GM23338 (cell line): ENCODE measurements at regions not wholly inside any gene's neighbourhood (a gene's known extent, or its start where the extent isn't known, plus 50 kb on each side); places are given as distances from the start of the nearest gene placed in this dataset.
"Not testable (repeated sequence)": the region's sequence is repeated elsewhere in the genome, so short reads cannot be mapped to it uniquely, and the experiment has no call there.

Experiments used
- ATAC-seq: fragments of 200-7000 bp; cut with Tn5 transposase; 3 replicates; pipeline ENCODE4 v1.9.1; 2020
- DNase-seq: peaks from one replicate; pipeline ENCODE4 v3.0.0-alpha.2; 2015; ENCODE audit warnings: low spot score
- H2AFZ ChIP-seq: fragments of 200-600 bp; sonication (generic); 2 replicates; pipeline ENCODE4 v1.8.0; 2016; ENCODE audit warnings: antibody characterized with exemption, mild to moderate bottlenecking, moderate library complexity
- H3F3A ChIP-seq: fragments of 200-600 bp; sonication (generic); replicated peaks from 2 replicates; pipeline ENCODE4 v1.8.0; 2017; ENCODE audit warnings: antibody characterized with exemption, mixed run types, low read depth
- H3K27ac ChIP-seq: fragments of 200-600 bp; sonication (generic); 2 replicates; pipeline ENCODE4 v1.6.1; 2016; ENCODE audit warnings: low read depth
- H3K27me3 ChIP-seq: fragments of 200-600 bp; sonication (generic); 2 replicates; pipeline ENCODE4 v1.8.0; 2016; ENCODE audit warnings: mild to moderate bottlenecking, mixed run types, moderate library complexity; ENCODE audit not compliant: insufficient read depth
- H3K36me3 ChIP-seq: fragments of 200-600 bp; sonication (generic); 2 replicates; pipeline ENCODE4 v1.8.0; 2016; ENCODE audit warnings: mild to moderate bottlenecking; ENCODE audit not compliant: insufficient read depth
- H3K4me1 ChIP-seq: fragments of 200-600 bp; sonication (generic); 2 replicates; pipeline ENCODE4 v1.8.0; 2016; ENCODE audit warnings: mild to moderate bottlenecking, moderate library complexity; ENCODE audit not compliant: insufficient read depth
- H3K4me2 ChIP-seq: fragments of 200-600 bp; sonication (generic); 2 replicates; pipeline ENCODE4 v1.7.1; 2017; ENCODE audit warnings: mixed run types
- H3K4me3 ChIP-seq: fragments of 200-600 bp; sonication (generic); 2 replicates; pipeline ENCODE4 v1.6.1; 2016; ENCODE audit warnings: mixed run types
- H3K79me2 ChIP-seq: fragments of 200-600 bp; sonication (generic); replicated peaks from 2 replicates; pipeline ENCODE4 v1.8.0; 2017; ENCODE audit warnings: mild to moderate bottlenecking; ENCODE audit not compliant: insufficient read depth
- H3K9me2 ChIP-seq: fragments of 200-600 bp; sonication (generic); 2 replicates; pipeline ENCODE4 v1.8.0; 2017; ENCODE audit not compliant: insufficient read depth
- H4K20me1 ChIP-seq: fragments of 200-600 bp; sonication (generic); replicated peaks from 2 replicates; pipeline ENCODE4 v1.8.0; 2017; ENCODE audit warnings: mild to moderate bottlenecking; ENCODE audit not compliant: insufficient read depth
- H3K27ac Mint-ChIP-seq: 2 replicates; pipeline ENCODE4 v1.8.0; 2020; ENCODE audit warnings: inconsistent platforms, mild to moderate bottlenecking, moderate library complexity, mixed read lengths
- H3K27me3 Mint-ChIP-seq: 3 replicates; pipeline ENCODE4 v1.8.0; 2022; ENCODE audit warnings: low read depth, mild to moderate bottlenecking, moderate library complexity, mixed read lengths, inconsistent platforms; ENCODE audit not compliant: insufficient read depth, poor library complexity
- H3K36me3 Mint-ChIP-seq: 3 replicates; pipeline ENCODE4 v1.8.0; 2021; ENCODE audit warnings: low read depth, mild to moderate bottlenecking, inconsistent platforms, moderate library complexity, mixed read lengths
- H3K4me1 Mint-ChIP-seq: 3 replicates; pipeline ENCODE4 v1.8.0; 2020; ENCODE audit warnings: mild to moderate bottlenecking, inconsistent platforms, mixed read lengths
- H3K4me3 Mint-ChIP-seq: 3 replicates; pipeline ENCODE4 v1.8.0; 2021; ENCODE audit warnings: moderate library complexity, mild to moderate bottlenecking, inconsistent platforms, mixed read lengths
- H3K9me3 Mint-ChIP-seq: 3 replicates; pipeline ENCODE4 v1.8.0; 2020; ENCODE audit warnings: moderate library complexity, mild to moderate bottlenecking, inconsistent platforms, mixed read lengths
- ETS1 ChIP-seq: IDR thresholded peaks from 2 replicates; pipeline ENCODE4 v1.6.1; 2016; ENCODE audit warnings: antibody characterized with exemption
- NANOG ChIP-seq: IDR thresholded peaks from 2 replicates; pipeline ENCODE4 v1.6.1; 2016; ENCODE audit warnings: antibody characterized with exemption, borderline replicate concordance
- POLR2AphosphoS5 ChIP-seq: IDR thresholded peaks from 2 replicates; pipeline ENCODE4 v1.6.1; 2016; ENCODE audit warnings: antibody characterized with exemption, low read depth
- STAT1 ChIP-seq: IDR thresholded peaks from one replicate; pipeline ENCODE4 v1.6.1; 2016; ENCODE audit warnings: antibody characterized with exemption; ENCODE audit not compliant: unreplicated experiment
- ZNF114 ChIP-seq: fragments of 250-450 bp; sonication (Bioruptor Pico); IDR thresholded peaks from 2 replicates; pipeline ENCODE4 v1.5.0; 2020; ENCODE audit warnings: mild to moderate bottlenecking, moderate library complexity
- ZNF331 ChIP-seq: fragments of 250-450 bp; sonication (Bioruptor Pico); IDR thresholded peaks from 2 replicates; pipeline ENCODE4 v1.5.0; 2020; ENCODE audit warnings: low read depth, mild to moderate bottlenecking, moderate library complexity
- ZNF462 ChIP-seq: fragments of 250-450 bp; sonication (Bioruptor Pico); IDR thresholded peaks from 2 replicates; pipeline ENCODE4 v1.5.0; 2020; ENCODE audit warnings: mild to moderate bottlenecking, moderate library complexity

DNA sequence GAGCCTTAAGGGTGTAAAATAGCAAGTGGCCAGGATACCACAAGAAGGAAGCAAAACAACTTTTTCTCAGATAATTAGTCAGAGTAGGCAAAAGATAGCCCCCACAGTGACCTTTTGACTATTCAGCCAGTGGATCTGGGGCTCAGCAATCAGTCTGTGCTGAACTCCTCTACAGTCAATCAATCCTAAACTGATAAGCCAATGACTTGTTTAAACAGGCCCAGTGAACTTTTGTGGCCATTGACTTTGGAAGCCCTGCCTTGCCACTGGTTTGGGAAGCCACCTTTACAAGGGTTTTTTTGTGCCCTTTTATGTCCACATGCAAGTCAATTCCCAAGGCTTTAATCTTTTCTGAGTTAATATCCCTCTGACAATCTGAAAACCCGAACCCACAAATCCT lies 1565.0 kb upstream of the WWC1 start (continued):
- TF ChIP-seq ZNF462 (CRISPR knock-in tag) (no peak), STAT1 (no peak), ZNF331 (CRISPR knock-in tag) (no peak), POLR2AphosphoS5 (no peak), NANOG (no peak), ETS1 (no peak), ZNF114 (CRISPR knock-in tag) (no peak)

DNA sequence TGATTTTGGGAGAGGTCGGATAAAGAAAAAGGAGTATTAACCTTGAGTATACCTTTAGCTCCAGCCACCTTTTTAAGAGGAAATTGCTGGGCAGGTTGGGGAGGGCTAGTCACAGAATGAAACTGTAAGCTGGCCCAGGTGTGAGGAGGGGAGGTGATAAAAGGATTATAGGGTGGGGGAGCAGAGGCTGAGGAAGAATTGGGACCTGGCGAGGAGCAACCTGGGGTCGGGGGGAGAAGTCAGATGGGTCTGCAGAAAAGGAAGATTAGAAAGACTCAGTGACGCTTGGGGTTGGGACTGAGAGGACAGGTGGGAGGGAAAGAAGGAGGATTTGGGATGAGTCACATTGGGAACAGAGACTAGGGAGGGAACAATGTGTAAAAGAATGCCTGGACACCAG lies 1548.5 kb upstream of the WWC1 start:
- H3K36me3 ChIP-seq, H3K79me2 ChIP-seq, H3K9me2 ChIP-seq, H3K27ac ChIP-seq, H3K9me3 Mint-ChIP-seq, H3K4me1 Mint-ChIP-seq, H3K4me2 ChIP-seq, DNase-seq, H3K27me3 ChIP-seq, H3K4me1 ChIP-seq, H3F3A ChIP-seq, H3K36me3 Mint-ChIP-seq, H3K4me3 ChIP-seq, H3K27me3 Mint-ChIP-seq, ATAC-seq, H4K20me1 ChIP-seq, H3K4me3 Mint-ChIP-seq, H3K27ac Mint-ChIP-seq, H2AFZ ChIP-seq: not testable (repeated sequence)
